Panc1 (cell line): ENCODE measurements at regions not wholly inside any gene's neighbourhood (a gene's known extent, or its start where the extent isn't known, plus 50 kb on each side); places are given as distances from the start of the nearest gene placed in this dataset.

Source experiments
- ATAC-seq: fragments of 200-7000 bp; cut with Tn5 transposase; 2 replicates; pipeline ENCODE4 v1.9.1; 2020; ENCODE audit warnings: mild to moderate bottlenecking, moderate library complexity
- BruUV-seq: library from RNA; stranded (reverse); fragments of 400-500 nt; replicated peaks from 2 replicates; lab custom pipeline; 2021; lab: Mats Ljungman, UMichigan
- CTCF ChIA-PET: fragments of 300-600 bp; sonication (Branson Sonifier 250); formaldehyde crosslinking; loops from one replicate; lab custom pipeline; 2022; ENCODE audit warnings: antibody characterized with exemption; lab: Charles Lee
- POLR2A ChIA-PET: fragments of 300-600 bp; sonication (Branson Sonifier 250); formaldehyde crosslinking; loops from one replicate; lab custom pipeline; 2022; ENCODE audit warnings: antibody characterized with exemption; lab: Charles Lee
- DNase-seq: peaks from one replicate; pipeline ENCODE4 v3.0.0-alpha.2; 2010; ENCODE audit warnings: low read depth, low spot score
- H3K27ac ChIP-seq: 2 replicates; pipeline ENCODE4 v1.5.1; 2011; ENCODE audit warnings: mild to moderate bottlenecking, low read length, inconsistent platforms
- H3K27me3 ChIP-seq: fragments of 200-500 bp; sonication (Bioruptor generic); 2 replicates; pipeline ENCODE4 v1.6.0; 2014; ENCODE audit warnings: low read length, inconsistent platforms; ENCODE audit not compliant: control insufficient read depth, insufficient read depth
- H3K36me3 ChIP-seq: fragments of 200-500 bp; sonication (Bioruptor generic); 2 replicates; pipeline ENCODE4 v1.5.1; 2014; ENCODE audit warnings: inconsistent platforms, mild to moderate bottlenecking, low read length, moderate library complexity; ENCODE audit not compliant: control insufficient read depth, insufficient read depth
- H3K4me1 ChIP-seq: 2 replicates; pipeline ENCODE4 v1.5.1; 2011; ENCODE audit warnings: inconsistent platforms, mild to moderate bottlenecking, low read length, moderate library complexity; ENCODE audit not compliant: control insufficient read depth, insufficient read depth
- H3K4me3 ChIP-seq, 2 experiments: 2 replicates each; pipeline ENCODE4 v1.5.1; 2011 to 2012; ENCODE audit warnings: low read depth in 2 of 2, low read length in 2 of 2, mild to moderate bottlenecking in 2 of 2, inconsistent platforms in 1 of 2, moderate library complexity in 1 of 2
- H3K9me3 ChIP-seq: fragments of 200-500 bp; sonication (Bioruptor generic); 2 replicates; pipeline ENCODE4 v1.5.1; 2014; ENCODE audit warnings: low read depth, mild to moderate bottlenecking, inconsistent platforms, low read length, moderate library complexity; ENCODE audit not compliant: control insufficient read depth, insufficient read depth
- POLR2AphosphoS5 ChIP-seq: IDR thresholded peaks from 2 replicates; pipeline ENCODE4 v1.6.1; 2012; ENCODE audit warnings: mild to moderate bottlenecking, low read depth, low read length, moderate library complexity
- SIN3A ChIP-seq: IDR thresholded peaks from 2 replicates; pipeline ENCODE4 v1.6.1; 2012; ENCODE audit warnings: low read depth, mild to moderate bottlenecking, low read length, moderate library complexity, borderline replicate concordance; ENCODE audit not compliant: insufficient read depth
- TCF7L2 ChIP-seq: IDR thresholded peaks from 2 replicates; pipeline ENCODE4 v1.6.1; 2011; ENCODE audit warnings: mild to moderate bottlenecking, low read depth, low read length, inconsistent platforms
- in situ Hi-C: cut with HindIII; loops from 2 replicates; pipeline ENCODE4 v1.10.0; 2016; ENCODE audit warnings: low sequenced_read_pairs, low pct_unique_long_range_greater_than_20kb
- intact Hi-C: fragments of 100-400 bp; cut with micrococcal nuclease; formaldehyde crosslinking; loops from one replicate; pipeline ENCODE4 v1.10.0; 2022; ENCODE audit not compliant: unreplicated experiment
- TF ChIP-seq, protein P1 (sequence below): fragments of 450-650 bp; IDR thresholded peaks from 2 replicates; pipeline ENCODE4 v1.5.1; 2017; ENCODE audit warnings: mild to moderate bottlenecking
- TF ChIP-seq, protein P2 (sequence below), 2 experiments: IDR thresholded peaks; 2 replicates each; pipeline ENCODE4 v1.6.1; 2011 to 2012; ENCODE audit warnings: low read depth in 2 of 2, control low read depth in 1 of 2, low read length in 1 of 2, mild to moderate bottlenecking in 1 of 2, moderate library complexity in 1 of 2; ENCODE audit not compliant: insufficient read depth in 1 of 2

DNA sequence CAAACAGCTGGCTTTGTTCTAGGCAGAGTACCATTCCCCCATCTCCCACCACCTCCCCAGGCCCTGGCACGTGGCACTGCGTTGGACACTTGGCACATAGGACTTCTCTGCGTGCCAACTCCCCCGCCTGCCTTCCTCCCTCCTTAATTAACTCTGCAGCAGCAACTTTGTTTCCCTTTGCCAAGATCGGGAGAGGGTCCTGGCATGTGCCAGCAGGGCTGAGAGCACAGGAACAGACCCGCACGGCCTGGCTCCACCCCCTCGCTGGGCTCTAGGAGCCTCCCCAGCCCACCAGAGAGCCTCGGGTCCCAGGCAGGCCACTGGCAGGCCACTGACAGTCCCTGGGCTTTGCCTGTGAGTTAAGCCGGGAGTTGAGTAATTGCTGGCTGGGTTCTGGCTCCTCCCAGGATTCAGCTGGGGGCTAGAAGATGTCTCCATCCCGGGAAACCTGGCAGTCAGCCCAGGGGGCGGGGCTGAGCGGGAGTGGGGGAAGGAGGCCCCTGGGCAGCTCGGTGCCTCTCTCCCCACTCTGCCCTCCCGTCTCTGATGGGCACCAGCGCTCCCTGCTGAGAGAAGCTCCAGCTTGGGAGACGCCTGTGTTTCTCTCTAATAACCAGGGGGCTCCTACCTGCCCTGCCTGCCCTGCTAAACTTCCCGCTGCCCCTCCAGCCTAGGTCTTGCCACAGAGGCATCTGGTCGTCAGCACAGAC is 224.0 kb upstream of the TNRC6C start:
- DNase-seq (no peak), ATAC-seq (no peak)
- BruUV-seq, result no TSS peak
- ChIA-PET POLR2A (no interaction called here), CTCF (no interaction called here)
- in situ Hi-C loops, result no loop called here
- H3K4me1 ChIP-seq, result peaks cover 10% of the 10 kb centered on the region
- no peaks in the 10 kb centered on the region for H3K36me3 ChIP-seq
- peaks cover 14% of the 10 kb centered on the region for H3K27me3 ChIP-seq
- TF ChIP-seq SIN3A (no peak), TCF7L2 (no peak), POLR2AphosphoS5 (no peak)
- TF ChIP-seq, protein P1, sequence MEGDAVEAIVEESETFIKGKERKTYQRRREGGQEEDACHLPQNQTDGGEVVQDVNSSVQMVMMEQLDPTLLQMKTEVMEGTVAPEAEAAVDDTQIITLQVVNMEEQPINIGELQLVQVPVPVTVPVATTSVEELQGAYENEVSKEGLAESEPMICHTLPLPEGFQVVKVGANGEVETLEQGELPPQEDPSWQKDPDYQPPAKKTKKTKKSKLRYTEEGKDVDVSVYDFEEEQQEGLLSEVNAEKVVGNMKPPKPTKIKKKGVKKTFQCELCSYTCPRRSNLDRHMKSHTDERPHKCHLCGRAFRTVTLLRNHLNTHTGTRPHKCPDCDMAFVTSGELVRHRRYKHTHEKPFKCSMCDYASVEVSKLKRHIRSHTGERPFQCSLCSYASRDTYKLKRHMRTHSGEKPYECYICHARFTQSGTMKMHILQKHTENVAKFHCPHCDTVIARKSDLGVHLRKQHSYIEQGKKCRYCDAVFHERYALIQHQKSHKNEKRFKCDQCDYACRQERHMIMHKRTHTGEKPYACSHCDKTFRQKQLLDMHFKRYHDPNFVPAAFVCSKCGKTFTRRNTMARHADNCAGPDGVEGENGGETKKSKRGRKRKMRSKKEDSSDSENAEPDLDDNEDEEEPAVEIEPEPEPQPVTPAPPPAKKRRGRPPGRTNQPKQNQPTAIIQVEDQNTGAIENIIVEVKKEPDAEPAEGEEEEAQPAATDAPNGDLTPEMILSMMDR, result no peak
- TF ChIP-seq, protein P2, sequence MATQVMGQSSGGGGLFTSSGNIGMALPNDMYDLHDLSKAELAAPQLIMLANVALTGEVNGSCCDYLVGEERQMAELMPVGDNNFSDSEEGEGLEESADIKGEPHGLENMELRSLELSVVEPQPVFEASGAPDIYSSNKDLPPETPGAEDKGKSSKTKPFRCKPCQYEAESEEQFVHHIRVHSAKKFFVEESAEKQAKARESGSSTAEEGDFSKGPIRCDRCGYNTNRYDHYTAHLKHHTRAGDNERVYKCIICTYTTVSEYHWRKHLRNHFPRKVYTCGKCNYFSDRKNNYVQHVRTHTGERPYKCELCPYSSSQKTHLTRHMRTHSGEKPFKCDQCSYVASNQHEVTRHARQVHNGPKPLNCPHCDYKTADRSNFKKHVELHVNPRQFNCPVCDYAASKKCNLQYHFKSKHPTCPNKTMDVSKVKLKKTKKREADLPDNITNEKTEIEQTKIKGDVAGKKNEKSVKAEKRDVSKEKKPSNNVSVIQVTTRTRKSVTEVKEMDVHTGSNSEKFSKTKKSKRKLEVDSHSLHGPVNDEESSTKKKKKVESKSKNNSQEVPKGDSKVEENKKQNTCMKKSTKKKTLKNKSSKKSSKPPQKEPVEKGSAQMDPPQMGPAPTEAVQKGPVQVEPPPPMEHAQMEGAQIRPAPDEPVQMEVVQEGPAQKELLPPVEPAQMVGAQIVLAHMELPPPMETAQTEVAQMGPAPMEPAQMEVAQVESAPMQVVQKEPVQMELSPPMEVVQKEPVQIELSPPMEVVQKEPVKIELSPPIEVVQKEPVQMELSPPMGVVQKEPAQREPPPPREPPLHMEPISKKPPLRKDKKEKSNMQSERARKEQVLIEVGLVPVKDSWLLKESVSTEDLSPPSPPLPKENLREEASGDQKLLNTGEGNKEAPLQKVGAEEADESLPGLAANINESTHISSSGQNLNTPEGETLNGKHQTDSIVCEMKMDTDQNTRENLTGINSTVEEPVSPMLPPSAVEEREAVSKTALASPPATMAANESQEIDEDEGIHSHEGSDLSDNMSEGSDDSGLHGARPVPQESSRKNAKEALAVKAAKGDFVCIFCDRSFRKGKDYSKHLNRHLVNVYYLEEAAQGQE (IDR thresholded peaks at IDR 0.05; ENCODE audit: insufficient read depth in 1 of 2, low read depth in 2 of 2, low read length in 1 of 2), result no peak
- no peak overlapping the region for H3K4me3 ChIP-seq
- no peak overlapping the region for H3K27ac ChIP-seq
- H3K9me3 ChIP-seq, result peaks cover 14% of the 10 kb centered on the region
- intact Hi-C loops, result no loop called here

DNA sequence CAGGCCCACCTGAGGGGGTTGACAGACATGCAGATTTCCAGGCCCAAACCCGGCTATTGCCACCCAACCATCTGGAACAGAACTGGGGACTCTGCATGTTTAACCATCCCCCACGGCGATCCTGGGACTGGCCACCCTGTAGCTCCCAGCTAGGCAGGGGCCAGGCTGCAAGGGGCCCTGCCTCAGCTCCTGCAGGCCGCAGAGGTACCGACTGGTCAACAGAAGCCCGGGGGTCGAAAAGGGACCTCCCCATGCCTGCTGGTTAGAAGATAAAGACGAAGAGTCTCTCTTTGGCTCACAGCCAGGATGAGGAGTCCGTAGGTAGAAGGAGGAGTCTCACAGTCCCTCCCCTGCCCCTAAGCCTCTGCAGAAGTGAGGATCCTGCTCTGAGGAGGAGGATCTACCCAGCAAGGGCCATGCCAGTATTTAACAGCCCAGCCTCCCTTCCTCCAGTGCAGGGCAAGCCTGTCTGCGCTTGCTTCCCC is 223.4 kb upstream of the TNRC6C start:
- DNase-seq (no peak), ATAC-seq (no peak)
- TF ChIP-seq, protein P1, result no peak
- TF ChIP-seq, protein P2 (IDR thresholded peaks at IDR 0.05; ENCODE audit: insufficient read depth in 1 of 2, low read depth in 2 of 2, low read length in 1 of 2), result no peak
- TF ChIP-seq SIN3A (no peak), POLR2AphosphoS5 (no peak), TCF7L2 (no peak)
- BruUV-seq, result no TSS peak
- H3K36me3 ChIP-seq, result no peaks in the 10 kb centered on the region
- H3K4me3 ChIP-seq, result no peak overlapping the region
- no peak overlapping the region for H3K27ac ChIP-seq
- in situ Hi-C loops, result no loop called here
- peaks cover 14% of the 10 kb centered on the region for H3K27me3 ChIP-seq
- peaks cover 10% of the 10 kb centered on the region for H3K4me1 ChIP-seq
- CTCF ChIA-PET, result no interaction called here
- peaks cover 14% of the 10 kb centered on the region for H3K9me3 ChIP-seq
- POLR2A ChIA-PET, result no interaction called here
- intact Hi-C loops, result no loop called here
